HG03139 (cell line): ENCODE measurements at regions not wholly inside any gene's neighbourhood (a gene's known extent, or its start where the extent isn't known, plus 50 kb on each side); places are given as distances from the start of the nearest gene placed in this dataset.

Experiments used
- ATAC-seq: cut with Tn5 transposase; IDR thresholded peaks from one replicate; pipeline ENCODE4 v1.9.1; 2021; ENCODE audit not compliant: unreplicated experiment

DNA sequence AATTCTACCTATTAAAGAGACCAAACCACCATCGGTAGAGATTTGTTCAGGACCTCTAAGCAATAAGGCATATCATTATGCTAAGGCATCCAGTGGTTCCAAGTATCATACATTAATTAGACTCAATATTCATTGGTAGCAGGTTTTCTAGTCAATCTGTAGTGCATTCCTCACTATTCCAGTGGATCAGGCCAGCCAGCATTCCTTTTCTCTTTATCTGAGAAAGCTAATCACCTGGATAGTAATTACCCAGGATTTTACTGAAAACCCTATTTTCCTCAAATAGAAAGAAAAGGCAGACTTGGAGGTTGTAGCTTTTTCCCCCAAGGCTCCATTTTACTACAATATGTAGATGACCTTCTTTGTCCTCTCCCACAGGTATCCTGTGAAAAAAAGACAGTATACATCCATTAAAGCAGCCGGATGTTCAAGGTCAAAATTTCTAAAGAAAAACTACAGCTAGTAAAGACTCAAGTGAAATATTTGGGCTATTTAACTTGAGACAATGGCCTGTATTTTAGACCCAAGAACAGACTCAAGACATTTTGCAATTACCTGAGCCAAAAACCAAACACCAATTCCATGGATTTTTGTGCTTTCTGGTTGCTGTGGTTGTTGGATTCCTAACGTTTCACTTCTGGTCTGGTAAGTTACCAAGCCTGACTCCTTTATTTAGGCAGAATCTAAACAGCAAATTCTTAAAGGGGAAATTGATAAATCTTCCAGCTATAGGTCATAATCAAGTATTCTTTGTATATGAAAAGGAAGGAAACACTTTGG, 149.1 kb upstream of the MOCS1 start:
- ATAC-seq, result no peak

DNA sequence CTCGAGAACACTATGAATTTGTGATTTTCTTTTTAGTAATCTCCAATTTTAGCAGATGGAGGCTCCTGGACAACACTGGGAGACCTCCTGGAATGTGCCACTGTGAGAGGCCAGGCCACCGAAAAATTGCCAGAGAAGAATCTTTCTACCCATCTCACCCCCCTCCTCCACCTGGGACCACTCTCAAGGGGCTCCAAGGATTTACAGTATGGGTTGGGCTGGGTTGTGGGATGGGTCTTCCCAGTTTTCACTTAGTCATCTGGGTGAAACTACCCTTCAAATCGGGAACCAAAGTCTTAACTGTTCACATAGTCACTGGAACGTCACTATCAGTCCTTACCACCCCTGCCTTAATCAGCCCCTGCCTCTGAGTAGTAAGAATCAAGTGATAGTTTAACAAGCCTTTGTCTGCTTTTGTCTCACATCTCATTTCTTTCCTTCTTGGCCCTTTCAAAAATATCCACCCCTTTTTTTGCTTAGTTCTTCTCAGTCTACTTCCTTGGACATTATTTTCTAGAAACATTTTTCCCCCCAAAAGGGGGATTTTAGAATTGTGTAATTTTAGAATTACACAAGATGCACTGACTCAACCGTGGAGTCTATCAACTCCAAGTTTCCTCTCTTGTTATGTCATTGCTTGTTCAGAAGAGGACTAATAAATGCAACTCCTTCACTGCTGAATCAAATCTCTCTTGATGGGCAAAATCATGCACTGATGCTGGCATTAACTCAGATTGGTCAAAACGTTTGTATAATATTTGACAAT, 148.2 kb upstream of the MOCS1 start:
- ATAC-seq, result no peak

DNA sequence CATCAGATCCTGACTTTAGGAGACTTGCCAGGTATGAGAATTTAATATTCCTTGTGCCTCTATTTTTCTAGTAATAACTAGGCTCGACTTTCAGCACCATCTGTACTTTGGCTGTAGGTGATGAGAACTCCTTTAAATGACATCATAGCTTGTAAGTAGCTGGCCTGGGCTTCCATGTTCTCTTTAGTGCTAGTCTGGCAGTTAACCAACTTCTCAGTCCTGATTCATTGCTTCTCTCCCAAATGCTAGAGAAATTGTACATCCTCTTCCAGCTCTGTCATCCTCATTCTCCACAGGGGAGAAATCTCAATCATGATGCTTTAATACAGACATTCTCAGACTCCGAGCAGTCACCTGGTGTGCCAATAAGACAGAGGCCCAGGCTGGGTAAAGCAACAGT, 143.5 kb upstream of the MOCS1 start:
- no peak for ATAC-seq

DNA sequence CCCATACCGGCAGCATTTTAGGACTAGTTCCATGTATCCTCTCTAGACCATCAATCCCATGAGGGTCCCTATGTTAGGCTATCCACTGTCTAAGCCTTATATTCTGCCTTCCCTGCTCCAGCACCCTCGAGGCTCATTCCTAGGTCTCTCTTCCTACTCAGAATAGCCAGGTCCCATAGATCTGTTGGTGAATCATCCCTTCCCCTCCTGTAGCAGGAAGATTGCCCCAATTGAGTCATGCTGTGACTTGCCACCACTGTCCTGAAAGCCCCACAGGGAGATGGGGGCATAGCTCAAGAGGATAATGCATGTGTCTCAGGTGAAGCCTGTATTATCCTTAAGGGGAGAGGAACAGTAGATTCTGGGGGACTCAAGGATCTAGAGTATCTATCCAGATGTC, 143.1 kb upstream of the MOCS1 start:
- no peak for ATAC-seq

DNA sequence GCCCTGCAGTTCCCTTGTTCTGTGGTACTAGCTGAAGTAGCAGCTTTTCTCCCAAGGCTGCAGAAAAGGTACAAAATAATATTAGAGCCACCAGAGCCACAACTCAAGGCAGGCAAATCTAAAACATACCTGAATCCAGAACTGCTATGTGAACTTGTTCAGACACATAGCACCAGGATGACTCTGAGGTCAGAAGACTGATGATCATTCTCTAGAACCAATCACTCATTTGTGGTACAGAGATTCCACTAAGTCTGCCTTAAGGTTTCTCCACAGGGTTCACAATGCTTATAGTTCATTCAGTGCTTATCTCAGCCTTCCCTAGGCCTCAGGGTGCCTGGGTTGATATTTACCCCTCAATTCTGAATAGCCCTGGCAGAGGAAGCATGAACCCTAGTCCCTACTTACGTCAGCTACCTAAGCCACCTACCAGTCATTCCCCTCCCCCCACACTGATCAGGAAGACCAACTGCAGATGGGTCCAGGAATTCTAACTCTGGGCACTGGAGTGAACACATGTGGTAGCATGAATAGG, 140.9 kb upstream of the MOCS1 start:
- ATAC-seq, result no peak

DNA sequence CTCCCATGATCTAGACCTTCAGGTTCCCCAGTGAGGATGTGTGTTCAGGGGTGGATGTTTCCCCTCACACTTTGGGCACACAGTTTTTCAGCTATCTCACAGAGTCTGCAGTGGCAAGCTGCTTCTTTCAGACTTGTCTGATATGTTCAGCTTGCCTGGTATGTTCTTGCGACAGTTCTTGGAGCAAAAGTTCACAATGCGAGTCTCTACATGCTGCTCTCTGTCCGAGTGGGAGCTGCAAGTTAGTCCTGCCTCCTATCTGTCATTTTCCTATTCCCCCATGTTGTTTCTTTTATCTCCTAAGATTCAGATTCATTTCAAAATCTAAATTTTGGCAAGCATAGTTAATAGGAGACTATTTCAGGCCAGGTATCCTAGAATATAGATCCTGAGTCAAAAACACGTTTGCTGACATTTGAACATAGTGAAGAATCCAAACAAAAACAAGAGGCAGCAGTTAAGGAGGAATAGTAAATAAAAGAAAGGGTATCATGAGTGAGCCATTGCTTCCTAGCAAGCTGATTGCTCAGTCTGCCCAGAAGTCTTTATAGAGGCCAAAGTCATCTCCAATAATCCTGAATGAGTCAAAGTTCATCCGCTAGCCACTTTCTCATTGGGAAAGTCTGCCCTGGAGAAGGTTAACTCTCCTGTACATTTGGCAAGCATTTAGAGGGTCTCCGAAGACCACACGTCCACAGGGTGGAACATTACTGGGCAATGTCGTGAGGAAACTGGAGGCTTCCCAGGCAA, 140.2 kb upstream of the MOCS1 start:
- ATAC-seq, result no peak

DNA sequence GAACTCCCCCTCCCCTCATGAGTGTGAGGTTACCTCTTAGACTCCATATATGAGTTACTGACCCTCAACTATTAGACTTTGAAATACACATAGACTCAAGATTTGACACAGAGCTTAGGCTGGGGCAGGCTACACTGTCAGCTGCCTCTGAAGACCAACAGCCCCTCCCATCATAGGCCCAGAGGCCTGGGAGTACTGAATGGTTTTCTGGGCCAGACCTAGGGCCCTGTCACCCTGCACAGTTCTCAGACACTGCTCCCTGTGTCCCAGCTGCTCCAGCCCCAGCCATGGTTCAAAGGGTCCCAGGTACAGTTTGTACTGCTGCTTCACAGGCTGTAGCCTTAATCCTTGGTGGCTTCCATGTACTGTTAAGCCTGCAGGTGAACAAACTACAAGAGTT, 132.1 kb upstream of the MOCS1 start:
- ATAC-seq, result no peak

DNA sequence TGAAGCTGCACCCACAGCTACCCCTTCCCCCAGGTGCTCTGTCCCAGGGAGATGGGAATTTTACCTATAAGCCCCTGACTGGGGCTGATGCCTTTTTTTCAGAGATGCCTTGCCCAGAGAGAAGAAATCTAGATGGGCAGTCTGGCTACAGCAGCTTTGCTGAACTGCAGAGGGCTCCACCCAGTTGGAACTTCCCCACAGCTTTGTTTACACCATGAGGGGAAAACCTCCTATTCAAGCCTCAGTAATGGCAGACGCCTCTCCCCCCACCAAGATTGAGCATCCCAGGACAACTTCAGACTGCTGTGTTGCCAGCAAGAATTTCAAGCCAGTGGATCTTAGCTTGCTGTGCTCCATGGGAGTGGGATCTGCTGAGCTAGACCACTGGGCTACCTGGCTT, 122.6 kb upstream of the MOCS1 start:
- ATAC-seq, result no peak

DNA sequence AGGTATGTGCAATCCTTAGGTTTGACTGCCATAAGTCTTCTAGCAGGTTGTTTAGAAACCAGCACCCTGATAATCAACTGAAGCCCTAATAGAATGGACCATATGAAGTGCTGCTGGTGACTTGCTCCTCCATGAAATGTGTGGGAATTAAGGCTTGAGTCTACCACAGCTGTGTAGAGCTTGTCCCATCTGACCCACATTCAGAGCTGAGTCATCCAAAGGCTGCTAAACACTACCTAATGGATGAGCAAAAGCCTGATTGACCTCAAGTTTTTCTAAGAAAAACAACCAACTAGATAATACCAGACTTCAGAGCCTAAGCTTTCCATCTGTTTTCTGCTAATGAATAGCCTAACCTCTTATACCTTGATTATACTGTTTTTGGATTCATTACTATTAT, 120.3 kb upstream of the MOCS1 start:
- no peak for ATAC-seq

DNA sequence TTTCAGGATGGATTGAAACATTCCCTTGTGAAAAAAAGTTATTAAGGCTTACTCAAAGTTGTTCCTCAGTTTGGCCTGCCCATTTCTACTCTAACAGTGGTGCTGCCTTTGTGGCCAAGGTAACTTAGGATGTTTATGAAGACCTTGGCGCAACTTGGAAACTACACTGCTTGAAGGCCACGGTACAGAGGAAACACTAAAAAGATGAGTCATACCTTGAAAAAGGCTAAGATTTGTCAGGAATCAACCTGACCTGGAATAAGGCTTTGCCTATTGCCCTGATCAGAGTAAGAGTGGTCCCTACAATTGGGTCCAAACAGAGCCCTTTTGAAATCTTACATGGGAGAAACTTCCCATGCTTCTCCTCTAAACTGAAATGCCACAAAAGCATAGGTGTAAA, 119.9 kb upstream of the MOCS1 start:
- ATAC-seq, result no peak

DNA sequence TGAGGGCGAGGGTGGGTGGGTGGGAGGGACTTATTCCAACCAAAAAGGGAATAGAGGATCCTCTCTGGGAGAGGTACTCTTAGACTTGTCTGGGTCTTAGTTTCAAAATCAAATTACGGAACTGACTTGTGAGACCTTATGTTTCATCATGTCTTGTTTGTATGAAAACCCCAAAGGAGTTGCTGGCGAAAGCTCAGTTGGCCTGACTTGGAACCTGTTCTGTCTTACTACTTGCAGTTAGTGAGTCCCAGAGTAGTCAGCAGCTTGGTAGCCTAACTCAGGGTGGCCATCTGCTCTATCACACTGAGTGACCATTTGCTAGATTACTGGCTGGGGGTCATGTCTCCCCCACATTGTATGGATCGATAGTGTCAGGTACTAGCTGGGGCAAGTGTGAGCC, 114.9 kb upstream of the MOCS1 start:
- no peak for ATAC-seq

DNA sequence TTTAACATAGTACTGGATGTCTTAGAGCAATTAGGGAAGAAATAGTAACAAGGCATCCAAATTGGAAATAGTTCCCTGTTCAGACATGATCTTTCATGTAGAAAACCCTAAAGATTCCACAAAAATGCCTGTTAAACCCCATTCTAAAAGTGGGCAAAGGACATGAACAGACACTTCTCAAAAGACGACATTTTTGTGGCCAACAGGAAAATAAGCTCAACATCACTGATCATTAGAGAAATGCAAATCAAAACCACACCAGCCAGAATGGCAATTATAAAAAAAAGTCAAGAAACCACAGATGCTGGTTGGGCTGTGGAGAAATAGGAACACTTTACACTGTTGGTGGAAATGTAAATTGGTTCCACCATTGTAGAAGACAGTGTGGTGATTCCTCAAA, 109.9 kb upstream of the MOCS1 start:
- no peak for ATAC-seq

DNA sequence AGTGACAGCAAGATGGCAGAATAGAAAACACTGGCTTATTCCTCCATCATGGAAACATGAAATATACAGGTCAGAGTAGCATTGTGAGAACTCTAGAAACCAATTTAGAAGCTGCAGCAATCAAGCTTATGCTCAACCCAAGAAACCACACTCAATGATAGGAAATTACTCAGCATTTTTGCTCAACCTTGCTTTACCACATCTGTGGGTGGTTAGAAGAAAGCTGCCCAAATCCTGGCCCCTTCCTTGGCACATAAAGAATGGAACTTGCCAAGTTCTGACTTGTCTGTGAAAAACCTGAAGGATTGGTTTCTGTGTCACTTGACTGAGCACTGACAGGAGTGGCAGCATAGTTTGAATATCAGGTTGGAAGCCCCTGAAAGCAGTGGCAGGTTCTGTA, 108.0 kb upstream of the MOCS1 start:
- no peak for ATAC-seq

DNA sequence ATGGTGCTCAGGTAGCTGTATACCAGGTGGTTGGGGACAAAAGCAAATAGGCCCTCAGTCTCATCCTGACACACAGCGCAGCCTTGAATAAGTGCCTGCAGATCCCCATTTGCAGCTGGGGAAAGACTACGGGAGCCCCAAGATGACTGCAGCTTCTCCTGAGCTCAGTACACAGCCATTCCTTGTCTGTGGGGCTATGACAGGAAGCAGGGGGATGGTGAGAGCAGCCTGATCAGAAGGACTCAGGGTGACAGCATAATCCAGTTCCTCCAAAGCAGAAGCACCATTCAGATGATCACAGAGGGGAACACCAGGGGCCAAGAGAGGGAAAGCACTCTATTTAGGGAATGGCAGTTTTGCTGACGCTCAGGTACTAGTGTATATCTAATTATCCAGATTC, 104.8 kb upstream of the MOCS1 start:
- no peak for ATAC-seq

DNA sequence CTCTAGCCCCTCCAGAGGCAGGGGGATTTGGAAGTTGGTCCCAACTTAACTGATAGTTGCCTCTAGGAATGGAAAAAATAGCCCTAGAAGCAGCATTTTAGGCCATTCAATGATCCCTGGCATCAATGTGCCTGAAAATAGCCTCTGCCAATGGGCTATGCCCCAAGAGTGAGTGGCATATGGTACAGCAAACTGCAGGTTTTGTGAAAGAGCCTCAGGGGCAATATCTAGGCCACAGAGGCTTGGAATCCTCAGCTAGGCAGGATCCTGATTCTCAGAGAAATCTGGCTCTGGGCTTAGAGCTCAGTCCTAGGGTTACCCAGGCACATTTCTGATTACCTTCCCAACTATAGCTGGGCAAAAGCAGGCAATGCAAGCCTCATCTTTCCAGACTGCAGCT, 104.4 kb upstream of the MOCS1 start:
- ATAC-seq, result no peak

DNA sequence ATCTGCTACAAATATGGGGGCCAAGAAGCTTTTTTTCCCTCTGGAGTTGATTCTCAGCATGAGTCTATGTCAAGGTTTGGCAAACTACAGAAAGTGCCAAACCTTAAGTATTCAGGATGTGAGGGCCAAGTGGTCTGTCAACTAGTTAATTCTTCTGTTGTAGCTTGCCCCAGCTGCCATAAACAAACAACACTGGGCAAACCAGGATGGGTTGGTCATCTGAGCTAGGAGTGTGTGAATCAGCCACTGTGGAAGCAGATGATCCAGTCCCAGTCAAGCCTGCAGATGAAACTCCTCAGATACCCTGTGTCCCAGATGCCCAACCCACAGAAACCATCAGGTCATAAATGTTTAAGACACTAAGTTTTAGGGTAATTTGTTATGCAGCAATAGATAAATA, 103.0 kb upstream of the MOCS1 start:
- no peak for ATAC-seq

DNA sequence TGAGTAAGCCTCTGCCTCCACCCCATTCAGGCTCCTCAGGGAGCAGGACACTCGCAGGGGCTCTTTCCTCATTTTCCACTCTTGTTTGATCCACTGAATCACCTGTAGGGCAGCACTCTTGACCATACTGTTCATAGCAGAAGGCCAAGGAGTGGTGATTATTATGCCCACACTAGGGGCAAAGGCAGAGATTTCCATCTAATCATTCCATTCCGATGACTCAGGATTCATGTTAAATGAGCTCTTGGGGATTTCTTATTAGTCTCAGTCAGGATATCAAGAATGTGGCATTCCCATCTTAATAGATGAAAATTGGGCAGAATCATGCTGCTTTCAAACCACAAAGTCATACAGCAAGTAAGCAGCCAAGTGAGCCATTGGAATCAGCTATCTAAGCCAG, 101.9 kb upstream of the MOCS1 start:
- no peak for ATAC-seq

DNA sequence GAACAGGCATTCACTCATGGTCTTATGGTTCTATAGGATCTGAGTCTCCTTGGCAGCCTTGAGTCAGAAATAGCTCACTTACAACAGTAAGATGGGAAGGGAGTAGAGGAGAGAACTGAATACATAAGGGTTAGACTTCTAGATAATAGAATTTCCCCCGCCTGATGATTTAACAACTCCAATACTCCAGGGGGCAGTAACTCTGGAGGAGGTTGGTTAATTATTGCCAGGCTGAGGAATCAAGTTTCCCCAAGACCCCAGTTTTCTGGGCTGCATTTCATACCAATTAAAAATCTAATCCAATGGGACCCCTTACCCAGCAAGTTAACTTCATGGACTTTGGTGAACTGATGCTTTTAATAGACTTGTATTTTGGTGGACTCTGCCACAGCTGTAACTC, 94.2 kb upstream of the MOCS1 start:
- no peak for ATAC-seq

DNA sequence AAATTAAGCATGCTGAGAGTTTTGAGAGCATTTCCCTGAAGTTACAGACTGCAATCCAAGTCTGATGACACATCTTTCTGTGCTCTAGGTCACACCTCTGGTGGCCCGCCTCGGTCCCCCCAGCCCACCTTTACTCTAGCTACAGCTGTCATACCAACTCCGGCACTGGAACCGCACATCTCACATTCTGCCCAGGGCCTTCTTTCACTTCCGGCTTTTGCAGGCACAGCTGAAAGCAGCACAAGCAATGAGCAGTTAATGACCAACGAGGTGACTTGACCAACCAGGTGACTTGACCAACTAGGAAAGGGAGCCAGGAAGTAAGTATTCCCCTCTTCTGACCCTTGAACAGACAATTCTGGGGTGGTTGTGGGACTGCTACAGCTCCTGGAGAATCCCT, 88.6 kb upstream of the MOCS1 start:
- no peak for ATAC-seq

DNA sequence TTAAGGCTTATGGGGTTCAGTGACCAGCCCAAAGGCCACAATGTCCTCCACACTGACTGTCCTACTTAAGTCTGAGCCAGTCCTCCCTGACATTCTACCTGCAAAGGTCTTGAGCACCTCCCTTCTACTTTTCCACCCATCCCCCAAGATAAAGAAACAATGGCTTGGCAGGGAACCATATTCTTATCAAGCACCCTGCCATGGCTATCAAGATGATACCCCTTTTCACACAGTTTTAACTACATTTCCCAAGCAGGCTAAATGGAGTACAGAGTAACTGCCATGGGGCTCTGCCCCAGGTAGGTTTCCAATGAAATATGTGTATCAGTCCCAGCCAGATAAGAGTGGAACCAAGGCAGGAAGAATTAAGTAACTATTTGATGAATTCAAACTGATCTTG, 85.9 kb upstream of the MOCS1 start:
- no peak for ATAC-seq

DNA sequence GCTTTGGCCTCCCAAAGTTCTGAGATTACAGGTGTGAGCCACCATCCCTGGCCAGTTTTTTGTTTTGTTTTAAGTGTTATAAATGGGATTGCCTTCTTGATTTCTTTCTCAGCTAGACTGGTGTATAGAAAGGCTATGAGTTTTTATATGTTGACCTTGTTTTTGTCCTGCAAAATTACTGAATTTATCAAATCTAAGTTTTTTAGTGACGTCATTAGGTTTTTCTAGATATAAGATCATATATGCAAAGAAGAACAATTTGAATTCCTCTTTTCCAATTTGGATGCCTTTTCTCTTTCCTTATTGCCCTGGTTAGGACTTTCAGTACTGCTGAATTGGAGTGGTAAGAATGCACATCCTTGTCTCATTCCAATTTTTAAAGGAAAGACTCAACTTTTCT, 81.3 kb upstream of the MOCS1 start:
- no peak for ATAC-seq

DNA sequence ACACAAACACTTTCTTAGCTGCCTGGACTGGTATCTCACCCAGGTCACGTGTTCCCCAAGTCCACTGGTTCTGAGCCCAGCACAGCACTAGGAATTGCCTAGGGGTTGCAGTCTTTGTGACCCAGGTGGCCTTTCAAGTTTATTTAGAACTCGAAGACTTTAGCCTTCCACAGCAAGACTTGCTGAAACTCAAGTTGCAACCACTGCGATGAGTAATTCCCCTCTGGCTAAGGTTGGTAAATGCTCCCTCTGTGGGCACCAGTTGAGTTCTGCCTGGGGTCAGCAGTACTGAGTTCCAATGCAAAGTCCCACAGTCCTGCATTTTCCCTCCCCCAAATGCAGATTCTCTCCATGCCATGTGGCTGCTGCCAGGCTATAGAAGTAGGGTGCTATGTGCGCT, 77.6 kb upstream of the MOCS1 start:
- ATAC-seq, result no peak
